ENCODE measurements at regions not wholly inside any gene's neighbourhood (a gene's known extent, or its start where the extent isn't known, plus 50 kb on each side); places are given as distances from the start of the nearest gene placed in this dataset.
"Not testable (repeated sequence)": the region's sequence is repeated elsewhere in the genome, so short reads cannot be mapped to it uniquely, and the experiment has no call there.

GRCh38 chr9:40935336-40935735, 193.1 kb downstream of the FOXD4L6 start:
- ATAC-seq (ENCODE audit: low read depth) (no peak), DNase-seq (ENCODE audit: low spot score) (no peak)
- Histone ChIP-seq H3K4me1 (ENCODE audit: insufficient read depth, poor library complexity, severe bottlenecking) (no peaks in the 10 kb centered on the region), H3K36me3 (ENCODE audit: low read depth) (no peaks in the 10 kb centered on the region), H3K27ac (ENCODE audit: poor library complexity, severe bottlenecking) (no peak overlapping the region), H3K4me3 (ENCODE audit: severe bottlenecking) (no peak overlapping the region), H3K27me3 (ENCODE audit: insufficient read depth, poor library complexity, severe bottlenecking) (no peaks in the 10 kb centered on the region), H3K9me3 (ENCODE audit: severe bottlenecking) (no peaks in the 10 kb centered on the region)
- TF ChIP-seq, protein P1, sequence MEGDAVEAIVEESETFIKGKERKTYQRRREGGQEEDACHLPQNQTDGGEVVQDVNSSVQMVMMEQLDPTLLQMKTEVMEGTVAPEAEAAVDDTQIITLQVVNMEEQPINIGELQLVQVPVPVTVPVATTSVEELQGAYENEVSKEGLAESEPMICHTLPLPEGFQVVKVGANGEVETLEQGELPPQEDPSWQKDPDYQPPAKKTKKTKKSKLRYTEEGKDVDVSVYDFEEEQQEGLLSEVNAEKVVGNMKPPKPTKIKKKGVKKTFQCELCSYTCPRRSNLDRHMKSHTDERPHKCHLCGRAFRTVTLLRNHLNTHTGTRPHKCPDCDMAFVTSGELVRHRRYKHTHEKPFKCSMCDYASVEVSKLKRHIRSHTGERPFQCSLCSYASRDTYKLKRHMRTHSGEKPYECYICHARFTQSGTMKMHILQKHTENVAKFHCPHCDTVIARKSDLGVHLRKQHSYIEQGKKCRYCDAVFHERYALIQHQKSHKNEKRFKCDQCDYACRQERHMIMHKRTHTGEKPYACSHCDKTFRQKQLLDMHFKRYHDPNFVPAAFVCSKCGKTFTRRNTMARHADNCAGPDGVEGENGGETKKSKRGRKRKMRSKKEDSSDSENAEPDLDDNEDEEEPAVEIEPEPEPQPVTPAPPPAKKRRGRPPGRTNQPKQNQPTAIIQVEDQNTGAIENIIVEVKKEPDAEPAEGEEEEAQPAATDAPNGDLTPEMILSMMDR (IDR thresholded peaks at IDR 0.05; ENCODE audit: poor library complexity, severe bottlenecking) = no peak

DNA sequence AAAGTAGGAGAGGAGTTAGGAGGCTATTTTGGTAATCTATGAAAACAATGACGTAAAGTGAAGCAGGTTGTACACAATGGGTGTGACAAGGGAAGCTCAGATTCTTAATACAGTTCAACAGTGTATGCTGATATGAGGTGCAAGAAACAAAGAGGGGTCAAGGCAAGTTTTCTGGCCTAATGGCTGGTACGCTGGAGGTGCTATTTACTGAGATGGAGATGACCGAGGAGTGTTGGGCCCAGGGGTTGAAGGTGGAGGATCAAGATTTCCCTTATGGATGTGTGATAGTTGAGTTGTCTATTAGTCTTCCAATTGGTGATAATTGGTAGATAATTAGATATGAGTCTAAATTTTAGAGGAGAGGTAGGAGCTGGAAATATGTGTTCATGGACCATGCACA, 194.0 kb downstream of the FOXD4L6 start:
- not testable (repeated sequence) for H3K9me3 ChIP-seq (ENCODE audit: severe bottlenecking); H3K27me3 ChIP-seq (ENCODE audit: insufficient read depth, poor library complexity, severe bottlenecking); H3K36me3 ChIP-seq (ENCODE audit: low read depth); H3K27ac ChIP-seq (ENCODE audit: poor library complexity, severe bottlenecking); H3K4me3 ChIP-seq (ENCODE audit: severe bottlenecking); H3K4me1 ChIP-seq (ENCODE audit: insufficient read depth, poor library complexity, severe bottlenecking); DNase-seq (ENCODE audit: low spot score); ATAC-seq (ENCODE audit: low read depth)

GRCh38 chr9:40930426-40930825, 198.1 kb downstream of the FOXD4L6 start:
- ATAC-seq (ENCODE audit: low read depth); H3K4me3 ChIP-seq (ENCODE audit: severe bottlenecking); DNase-seq (ENCODE audit: low spot score); H3K27ac ChIP-seq (ENCODE audit: poor library complexity, severe bottlenecking); H3K4me1 ChIP-seq (ENCODE audit: insufficient read depth, poor library complexity, severe bottlenecking); H3K36me3 ChIP-seq (ENCODE audit: low read depth); H3K27me3 ChIP-seq (ENCODE audit: insufficient read depth, poor library complexity, severe bottlenecking): not testable (repeated sequence)
- H3K9me3 ChIP-seq (ENCODE audit: severe bottlenecking) = peaks cover 14% of the 10 kb centered on the region

GRCh38 chr9:40929488-40929845, 199.0 kb downstream of the FOXD4L6 start:
- not testable (repeated sequence) for H3K4me1 ChIP-seq (ENCODE audit: insufficient read depth, poor library complexity, severe bottlenecking); H3K4me3 ChIP-seq (ENCODE audit: severe bottlenecking); H3K27me3 ChIP-seq (ENCODE audit: insufficient read depth, poor library complexity, severe bottlenecking); DNase-seq (ENCODE audit: low spot score); H3K36me3 ChIP-seq (ENCODE audit: low read depth); H3K27ac ChIP-seq (ENCODE audit: poor library complexity, severe bottlenecking); ATAC-seq (ENCODE audit: low read depth)
- peaks cover 14% of the 10 kb centered on the region for H3K9me3 ChIP-seq (ENCODE audit: severe bottlenecking)

DNA sequence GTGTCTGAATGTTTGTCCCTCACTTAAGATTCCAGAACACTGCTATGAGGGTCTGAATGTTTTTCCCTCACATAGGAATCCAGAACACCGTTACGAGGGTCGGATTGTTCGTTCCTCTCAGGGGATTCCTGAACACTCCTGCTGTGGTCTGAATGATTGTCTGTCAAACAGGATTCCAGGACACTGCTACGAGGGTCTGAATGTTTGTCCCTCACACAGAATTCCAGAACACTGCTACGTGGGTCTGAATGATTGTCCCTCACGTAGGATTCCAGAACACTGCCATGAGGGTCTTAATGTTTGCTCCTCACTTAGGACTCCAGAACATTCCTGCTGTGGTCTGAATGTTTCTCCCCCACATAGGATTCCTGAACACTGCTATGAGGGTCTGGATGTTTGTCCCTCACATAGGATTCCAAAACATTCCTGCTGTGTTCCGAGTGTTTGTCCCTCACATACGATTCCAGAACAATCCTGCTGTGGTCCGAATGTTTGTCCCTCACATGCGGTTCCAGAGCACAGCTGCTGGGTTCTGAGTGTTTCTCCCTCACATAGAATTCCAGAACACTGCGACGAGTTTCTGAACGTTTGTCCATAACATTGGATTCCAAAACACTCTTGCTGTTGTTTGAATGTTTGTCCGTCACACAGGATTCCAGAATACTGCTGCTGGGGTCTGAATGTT, 199.5 kb downstream of the FOXD4L6 start:
- DNase-seq (ENCODE audit: low spot score) = no peak
- Histone ChIP-seq H3K4me1 (ENCODE audit: insufficient read depth, poor library complexity, severe bottlenecking) (no peaks in the 10 kb centered on the region), H3K27ac (ENCODE audit: poor library complexity, severe bottlenecking) (no peak overlapping the region), H3K9me3 (ENCODE audit: severe bottlenecking) (peaks cover 14% of the 10 kb centered on the region), H3K27me3 (ENCODE audit: insufficient read depth, poor library complexity, severe bottlenecking) (no peaks in the 10 kb centered on the region), H3K4me3 (ENCODE audit: severe bottlenecking) (no peak overlapping the region), H3K36me3 (ENCODE audit: low read depth) (no peaks in the 10 kb centered on the region)
- no peak for ATAC-seq (ENCODE audit: low read depth)
- TF ChIP-seq, protein P1 (IDR thresholded peaks at IDR 0.05; ENCODE audit: poor library complexity, severe bottlenecking) = no peak

GRCh38 chr9:40927851-40928802, 200.4 kb downstream of the FOXD4L6 start:
- no peak for ATAC-seq (ENCODE audit: low read depth)

More at GRCh38 chr9:40927851-40928802, 200.4 kb downstream of the FOXD4L6 start:
- H3K36me3 ChIP-seq (ENCODE audit: low read depth) = no peaks in the 10 kb centered on the region
- H3K4me1 ChIP-seq (ENCODE audit: insufficient read depth, poor library complexity, severe bottlenecking) = no peaks in the 10 kb centered on the region
- H3K9me3 ChIP-seq (ENCODE audit: severe bottlenecking) = peaks cover 14% of the 10 kb centered on the region
- no peak overlapping the region for H3K27ac ChIP-seq (ENCODE audit: poor library complexity, severe bottlenecking)
- no peaks in the 10 kb centered on the region for H3K27me3 ChIP-seq (ENCODE audit: insufficient read depth, poor library complexity, severe bottlenecking)
- TF ChIP-seq, protein P1 (IDR thresholded peaks at IDR 0.05; ENCODE audit: poor library complexity, severe bottlenecking) = no peak
- no peak overlapping the region for H3K4me3 ChIP-seq (ENCODE audit: severe bottlenecking)
- no peak for DNase-seq (ENCODE audit: low spot score)
